SK-N-SH (cell line): ENCODE measurements at regions not wholly inside any gene's neighbourhood (a gene's known extent, or its start where the extent isn't known, plus 50 kb on each side); places are given as distances from the start of the nearest gene placed in this dataset.
"Not testable (repeated sequence)": the region's sequence is repeated elsewhere in the genome, so short reads cannot be mapped to it uniquely, and the experiment has no call there.

Experiments
- CTCF ChIA-PET: fragments of 300-600, 350-600 bp; formaldehyde crosslinking; extraction: SDS; loops from one replicate; lab custom pipeline; 2021; lab: Yijun Ruan, JAX
- POLR2A ChIA-PET: fragments of 350-600 bp; sonication (Branson Sonifier 250); formaldehyde crosslinking; extraction: SDS; loops from one replicate; lab custom pipeline; 2020; ENCODE audit warnings: antibody characterized with exemption, inconsistent platforms; lab: Yijun Ruan, JAX
- DNase-seq: peaks from one replicate; pipeline ENCODE4 v3.0.0; 2012
- H2AFZ ChIP-seq: fragments of 200-600 bp; sonication (generic); 2 replicates; pipeline ENCODE4 v1.8.1; 2016; ENCODE audit warnings: antibody characterized with exemption, mild to moderate bottlenecking, low read depth
- H3F3A ChIP-seq: fragments of 200-600 bp; sonication (generic); replicated peaks from 2 replicates; pipeline ENCODE3; 2016; ENCODE audit warnings: antibody characterized with exemption, mild to moderate bottlenecking; ENCODE audit not compliant: insufficient read depth
- H3K27ac ChIP-seq, 2 experiments: fragments of 200-500 bp in 1 of 2; fragments of 200-600 bp in 1 of 2; sonication (Bioruptor generic) in 1 of 2; sonication (generic), shearing (Covaris generic) in 1 of 2; 2 replicates each; pipeline versions ENCODE4 v1.5.1 to v1.6.1; 2014 to 2016; ENCODE audit warnings: low read depth in 2 of 2, inconsistent platforms in 1 of 2, low read length in 1 of 2, mild to moderate bottlenecking in 1 of 2, mixed read lengths in 1 of 2
- H3K27me3 ChIP-seq: fragments of 200-600 bp; sonication (generic), shearing (Covaris generic); 2 replicates; pipeline ENCODE4 v1.6.1; 2016; ENCODE audit warnings: mixed run types; ENCODE audit not compliant: insufficient read depth
- H3K36me3 ChIP-seq, 2 experiments: fragments of 200-500 bp in 1 of 2; fragments of 200-600 bp in 1 of 2; sonication (Bioruptor generic) in 1 of 2; sonication (generic) in 1 of 2; replicated peaks in 1 of 2; 2 replicates each; pipeline versions ENCODE3 to v1.5.1; 2014 to 2016; ENCODE audit warnings: low read length in 1 of 2, mild to moderate bottlenecking in 1 of 2; ENCODE audit not compliant: insufficient read depth in 2 of 2, control insufficient read depth in 1 of 2
- H3K4me1 ChIP-seq, 2 experiments: fragments of 200-500 bp in 1 of 2; fragments of 200-600 bp in 1 of 2; sonication (Bioruptor generic) in 1 of 2; sonication (generic), shearing (Covaris generic) in 1 of 2; 2 replicates each; pipeline versions ENCODE4 v1.5.1 to v1.6.1; 2014 to 2016; ENCODE audit warnings: low read depth in 1 of 2, low read length in 1 of 2, mixed run types in 1 of 2; ENCODE audit not compliant: insufficient read depth in 2 of 2, control insufficient read depth in 1 of 2
- H3K4me2 ChIP-seq: fragments of 200-600 bp; sonication (generic), shearing (Covaris generic); 2 replicates; pipeline ENCODE4 v1.6.1; 2017; ENCODE audit warnings: mixed run types
- H3K4me3 ChIP-seq, 2 experiments: fragments of 200-500 bp in 1 of 2; fragments of 200-600 bp in 1 of 2; sonication (Bioruptor generic) in 1 of 2; sonication (generic), shearing (Covaris generic) in 1 of 2; 2 replicates each; pipeline versions ENCODE4 v1.5.1 to v1.8.1; 2014 to 2016; ENCODE audit warnings: low read depth in 2 of 2, inconsistent platforms in 1 of 2, low read length in 1 of 2, mild to moderate bottlenecking in 1 of 2, mixed read lengths in 1 of 2, moderate library complexity in 1 of 2
- H3K79me2 ChIP-seq: fragments of 200-600 bp; sonication (generic); 2 replicates; pipeline ENCODE4 v1.8.1; 2017; ENCODE audit warnings: mild to moderate bottlenecking; ENCODE audit not compliant: insufficient read depth
- H3K9ac ChIP-seq: fragments of 200-600 bp; sonication (generic); 2 replicates; pipeline ENCODE4 v1.6.1; 2017; ENCODE audit warnings: mixed run types
- H3K9me2 ChIP-seq: fragments of 200-600 bp; sonication (generic); 2 replicates; pipeline ENCODE4 v1.6.1; 2017; ENCODE audit warnings: mixed run types
- H3K9me3 ChIP-seq: fragments of 200-600 bp; sonication (generic); 2 replicates; pipeline ENCODE4 v1.6.1; 2017; ENCODE audit warnings: mixed run types, mild to moderate bottlenecking, moderate library complexity
- H4K20me1 ChIP-seq: fragments of 200-600 bp; sonication (generic); 2 replicates; pipeline ENCODE4 v1.6.1; 2017; ENCODE audit warnings: mild to moderate bottlenecking, mixed run types; ENCODE audit not compliant: insufficient read depth
- WGBS: methylation state at CpG from one replicate; pipeline ENCODE4 v1.1.6; 2017; ENCODE audit warnings: low lambda C conversion rate; 5-methylcytosine and 5-hydroxymethylcytosine counted together

DNA sequence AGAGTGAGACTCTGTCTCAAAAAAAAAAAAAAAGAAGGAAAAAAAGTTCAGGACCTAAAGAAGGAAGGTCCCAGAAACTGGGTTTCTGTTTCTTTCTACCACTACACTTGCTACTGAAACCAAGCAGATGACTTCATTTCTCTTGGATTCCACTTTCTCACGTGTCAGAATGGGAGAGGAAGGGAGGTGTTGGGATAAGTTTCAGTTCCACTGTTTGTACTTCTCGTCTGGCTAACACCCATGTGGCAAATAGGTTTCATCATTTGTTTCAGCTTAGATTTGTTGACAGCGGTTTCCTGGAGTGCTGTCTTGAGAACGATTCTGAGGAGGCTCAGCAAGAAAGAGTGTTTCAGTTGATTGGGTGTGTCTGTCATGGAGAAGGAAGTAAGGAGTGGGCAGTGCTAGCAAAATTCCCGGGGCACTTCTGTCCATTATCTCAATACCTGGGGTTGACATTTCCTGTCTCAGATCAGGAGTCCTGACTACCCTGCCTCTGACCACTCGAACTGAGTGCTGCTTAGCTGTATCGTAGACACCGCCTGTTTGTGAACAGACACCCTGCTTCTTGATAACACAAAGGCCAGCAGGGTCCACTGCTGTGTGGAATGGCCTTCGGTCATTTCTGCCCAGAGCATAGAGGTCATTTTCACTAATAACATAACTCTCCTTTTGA, 104.8 kb upstream of the SPDYE9 start:
- H2AFZ ChIP-seq, H3K9me3 ChIP-seq, POLR2A ChIA-PET, H3K9me2 ChIP-seq, H3K4me1 ChIP-seq, CTCF ChIA-PET, H3K9ac ChIP-seq, H3K4me2 ChIP-seq, H3F3A ChIP-seq, H3K27ac ChIP-seq, DNase-seq, H3K36me3 ChIP-seq, H3K27me3 ChIP-seq, H4K20me1 ChIP-seq, H3K79me2 ChIP-seq, H3K4me3 ChIP-seq: not testable (repeated sequence)
- WGBS: 100% methylated on average over 4 of the region's 9 CpGs

DNA sequence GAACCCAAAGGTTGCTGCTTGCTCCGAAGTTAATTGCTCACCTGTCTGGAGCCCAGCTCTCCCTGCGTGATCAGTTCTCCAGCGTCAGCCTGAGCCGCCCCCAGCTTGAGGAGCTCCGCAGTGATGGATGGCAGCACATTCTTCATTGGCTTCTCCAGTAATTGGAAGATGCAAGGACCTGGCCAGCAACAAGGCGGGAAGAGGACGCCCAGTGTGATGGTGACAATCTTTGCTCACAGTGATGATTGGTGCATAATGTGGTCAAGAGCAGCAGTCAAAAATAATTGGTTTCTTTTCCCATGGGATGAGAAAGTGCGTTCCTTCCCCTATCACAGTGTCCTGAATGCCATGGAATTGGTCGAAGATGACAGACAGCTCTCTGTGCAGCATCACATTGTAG, 102.4 kb upstream of the SPDYE9 start:
- POLR2A ChIA-PET, H3K27ac ChIP-seq, DNase-seq: not testable (repeated sequence)

DNA sequence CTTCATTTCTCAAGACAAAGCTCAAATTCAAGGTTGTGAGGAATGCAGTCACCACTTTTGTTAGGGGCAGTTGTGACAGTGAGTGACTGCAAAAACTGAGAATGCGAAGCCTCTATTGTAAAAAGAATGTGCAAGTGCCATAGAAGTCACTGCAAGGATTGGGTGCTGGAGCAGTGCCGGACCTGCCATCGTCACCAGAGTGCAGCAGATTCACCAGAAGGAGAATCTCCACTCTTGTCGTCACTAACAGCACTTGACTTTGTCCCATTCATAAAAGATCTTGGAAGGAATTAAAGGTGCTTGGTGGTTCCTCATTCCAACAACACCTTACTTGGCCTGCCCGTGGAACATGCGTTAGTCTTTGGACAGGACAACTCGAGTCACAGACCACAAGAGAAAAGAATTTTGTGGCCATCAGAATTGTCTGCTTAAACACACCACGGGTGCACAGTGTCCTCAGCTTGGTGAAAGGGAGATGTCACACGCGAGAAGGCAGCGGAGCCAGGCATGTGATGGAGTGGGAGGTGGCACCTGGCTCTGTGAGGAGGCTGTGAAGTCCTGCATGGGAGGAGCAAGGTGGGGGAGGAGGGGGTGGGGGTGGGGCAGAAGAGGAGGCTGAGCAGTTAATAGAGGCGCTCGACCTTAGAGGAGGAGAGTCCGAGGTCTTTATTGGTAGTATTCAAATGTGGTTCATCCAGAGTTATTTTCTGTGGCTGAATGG, 100.9 kb upstream of the SPDYE9 start:
- DNase-seq, H3K27ac ChIP-seq, CTCF ChIA-PET, H3F3A ChIP-seq, H3K9me2 ChIP-seq, H3K9me3 ChIP-seq, H3K36me3 ChIP-seq, H3K4me3 ChIP-seq, H3K79me2 ChIP-seq, H2AFZ ChIP-seq, H3K9ac ChIP-seq, POLR2A ChIA-PET, H4K20me1 ChIP-seq, H3K4me2 ChIP-seq, H3K27me3 ChIP-seq, H3K4me1 ChIP-seq: not testable (repeated sequence)
- no CpG with 5 or more reads among the region's 14 CpGs for WGBS

More for the DNA sequence above, 102.4 kb upstream of the SPDYE9 start:
- H3K36me3 ChIP-seq, H3K9me2 ChIP-seq, H3K79me2 ChIP-seq, H3K9ac ChIP-seq, H3K27me3 ChIP-seq, H3K4me3 ChIP-seq, H3K9me3 ChIP-seq, CTCF ChIA-PET, H2AFZ ChIP-seq, H3K4me2 ChIP-seq, H3F3A ChIP-seq, H3K4me1 ChIP-seq, H4K20me1 ChIP-seq: not testable (repeated sequence)
- 100% methylated on average over 2 of the region's 9 CpGs for WGBS

DNA sequence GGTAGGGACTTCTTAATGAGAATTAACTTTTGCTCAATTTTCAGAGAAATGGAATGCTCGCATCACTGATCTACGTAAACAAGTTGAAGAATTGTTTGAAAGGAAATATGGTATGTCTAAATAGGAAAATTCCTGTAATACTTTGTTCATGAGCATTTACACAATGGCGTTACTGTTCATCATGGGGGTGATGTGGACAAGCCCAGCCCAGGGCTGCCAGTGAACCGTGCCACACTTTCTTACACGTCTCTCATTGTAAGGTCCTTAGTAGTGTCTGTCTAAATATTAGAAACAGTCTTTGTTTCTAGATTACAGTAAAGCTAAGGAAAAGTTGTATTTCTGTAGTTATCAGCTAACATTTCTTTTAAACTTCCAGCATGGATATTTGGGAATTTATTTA, 91.0 kb upstream of the SPDYE9 start:
- H3K79me2 ChIP-seq, H3K4me2 ChIP-seq, H4K20me1 ChIP-seq, H3K36me3 ChIP-seq, H3K4me1 ChIP-seq, H3K4me3 ChIP-seq, H2AFZ ChIP-seq, H3K9ac ChIP-seq, CTCF ChIA-PET, H3K9me3 ChIP-seq, H3K27me3 ChIP-seq, H3K27ac ChIP-seq, DNase-seq, H3F3A ChIP-seq, H3K9me2 ChIP-seq, POLR2A ChIA-PET: not testable (repeated sequence)
- WGBS: no CpG with 5 or more reads among the region's 5 CpGs

- H4K20me1 ChIP-seq, H3K9me3 ChIP-seq, H3K4me1 ChIP-seq, CTCF ChIA-PET, H3F3A ChIP-seq, H3K4me2 ChIP-seq, H3K9me2 ChIP-seq, H3K36me3 ChIP-seq, POLR2A ChIA-PET, H3K9ac ChIP-seq, H3K79me2 ChIP-seq, H2AFZ ChIP-seq, H3K4me3 ChIP-seq, H3K27ac ChIP-seq, H3K27me3 ChIP-seq, DNase-seq: not testable (repeated sequence)
- WGBS: no CpG with 5 or more reads among the region's 10 CpGs
These were observed 89.5 kb upstream of the SPDYE9 start for GRCh38 chr7:73175322-73175721.

- H3K27ac ChIP-seq, CTCF ChIA-PET, H3F3A ChIP-seq, DNase-seq, H3K4me3 ChIP-seq, POLR2A ChIA-PET, H3K79me2 ChIP-seq, H2AFZ ChIP-seq, H3K9me3 ChIP-seq, H4K20me1 ChIP-seq, H3K9me2 ChIP-seq, H3K27me3 ChIP-seq, H3K4me2 ChIP-seq, H3K9ac ChIP-seq, H3K4me1 ChIP-seq, H3K36me3 ChIP-seq: not testable (repeated sequence)
- WGBS: 97% methylated on average over 5 of the region's 6 CpGs
These were observed 85.1 kb upstream of the SPDYE9 start for GRCh38 chr7:73170902-73171301.
